ENCODE measurements at regions not wholly inside any gene's neighbourhood (a gene's known extent, or its start where the extent isn't known, plus 50 kb on each side); places are given as distances from the start of the nearest gene placed in this dataset.

DNA sequence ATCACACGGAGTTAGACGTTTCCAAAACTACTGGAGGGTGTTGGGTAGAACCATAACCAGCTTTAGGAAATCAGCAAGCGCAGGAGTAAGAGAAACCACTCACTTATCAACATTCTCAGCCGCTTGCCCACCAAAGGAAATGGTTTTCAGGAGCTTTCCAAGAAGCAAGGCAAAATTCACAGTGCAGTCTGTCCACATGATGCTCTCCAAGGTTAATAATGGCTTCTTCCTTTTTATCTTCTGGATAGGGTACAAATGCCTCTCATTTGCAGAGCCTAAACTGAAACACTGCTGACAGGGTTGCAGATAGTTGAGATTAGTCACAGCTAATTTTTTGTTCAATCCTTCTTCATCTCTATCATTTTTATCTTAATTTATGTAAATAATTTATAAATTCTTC is 705.4 kb downstream of the RAB28 start:
- TF ChIP-seq, protein P1, sequence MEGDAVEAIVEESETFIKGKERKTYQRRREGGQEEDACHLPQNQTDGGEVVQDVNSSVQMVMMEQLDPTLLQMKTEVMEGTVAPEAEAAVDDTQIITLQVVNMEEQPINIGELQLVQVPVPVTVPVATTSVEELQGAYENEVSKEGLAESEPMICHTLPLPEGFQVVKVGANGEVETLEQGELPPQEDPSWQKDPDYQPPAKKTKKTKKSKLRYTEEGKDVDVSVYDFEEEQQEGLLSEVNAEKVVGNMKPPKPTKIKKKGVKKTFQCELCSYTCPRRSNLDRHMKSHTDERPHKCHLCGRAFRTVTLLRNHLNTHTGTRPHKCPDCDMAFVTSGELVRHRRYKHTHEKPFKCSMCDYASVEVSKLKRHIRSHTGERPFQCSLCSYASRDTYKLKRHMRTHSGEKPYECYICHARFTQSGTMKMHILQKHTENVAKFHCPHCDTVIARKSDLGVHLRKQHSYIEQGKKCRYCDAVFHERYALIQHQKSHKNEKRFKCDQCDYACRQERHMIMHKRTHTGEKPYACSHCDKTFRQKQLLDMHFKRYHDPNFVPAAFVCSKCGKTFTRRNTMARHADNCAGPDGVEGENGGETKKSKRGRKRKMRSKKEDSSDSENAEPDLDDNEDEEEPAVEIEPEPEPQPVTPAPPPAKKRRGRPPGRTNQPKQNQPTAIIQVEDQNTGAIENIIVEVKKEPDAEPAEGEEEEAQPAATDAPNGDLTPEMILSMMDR (IDR thresholded peaks at IDR 0.05 in 8 of 11, conservative IDR thresholded peaks at IDR 0.05 in 3 of 11) = no peak
- no peak for TF ChIP-seq POLR2AphosphoS5 (IDR thresholded peaks at IDR 0.05)
